Spleen (tissue), 7 donors: ENCODE measurements at regions not wholly inside any gene's neighbourhood (a gene's known extent, or its start where the extent isn't known, plus 50 kb on each side); places are given as distances from the start of the nearest gene placed in this dataset.

Experiments
- POLR2A ChIP-seq, 3 donors: fragments of 450-650 bp; IDR thresholded peaks; one replicate each; pipeline ENCODE4 v1.5.1; 2017; ENCODE audit warnings: antibody characterized with exemption in 3 of 3, mild to moderate bottlenecking in 1 of 3
- POLR2AphosphoS5 ChIP-seq, 3 donors: sonication (generic); formaldehyde crosslinking; IDR thresholded peaks; one replicate each; pipeline ENCODE4 v1.5.1; 2017; ENCODE audit warnings: antibody characterized with exemption in 3 of 3
- TF ChIP-seq, protein P1 (sequence below), 11 experiments: fragments of 200-600 bp in 7 of 11; fragments of 450-650 bp in 4 of 11; sonication (generic) in 4 of 11; IDR thresholded peaks in 8 of 11; conservative IDR thresholded peaks in 3 of 11; 1 replicate in 7 of 11; 2 replicates in 4 of 11; pipeline versions ENCODE4 v1.4.0 to v1.8.0; 2016 to 2021; ENCODE audit warnings: antibody characterized with exemption in 11 of 11, inconsistent platforms in 4 of 11, mild to moderate bottlenecking in 1 of 11
- donor health status: DM: no; HTN: no; CAD: no; lungs with moderate emphysema.
- donor health status: DM: no; HTN: no; CAD: no.
- donor health status: DM: no; HTN: no; CAD: no.

DNA sequence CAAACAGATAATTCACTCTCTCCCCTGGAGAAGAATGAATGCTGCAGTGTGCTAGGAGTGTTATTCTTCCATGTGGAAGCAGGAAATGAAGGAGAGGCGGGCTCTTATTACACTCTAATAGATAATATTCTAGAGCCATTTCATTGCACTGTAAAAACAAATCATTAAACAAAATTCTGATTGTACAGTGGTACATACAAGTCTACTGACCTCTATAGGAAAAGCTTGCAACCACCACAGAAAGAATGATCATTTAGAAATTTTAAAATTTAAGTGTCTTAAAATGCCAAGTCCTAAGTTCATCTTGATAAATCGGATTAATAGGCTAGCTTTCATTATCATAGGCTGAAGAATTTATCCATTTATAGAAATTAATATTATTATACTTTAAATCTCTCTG lies 960.3 kb upstream of the LRRN3 start:
- TF ChIP-seq POLR2A (IDR thresholded peaks at IDR 0.05) = no peak
- TF ChIP-seq, protein P1, sequence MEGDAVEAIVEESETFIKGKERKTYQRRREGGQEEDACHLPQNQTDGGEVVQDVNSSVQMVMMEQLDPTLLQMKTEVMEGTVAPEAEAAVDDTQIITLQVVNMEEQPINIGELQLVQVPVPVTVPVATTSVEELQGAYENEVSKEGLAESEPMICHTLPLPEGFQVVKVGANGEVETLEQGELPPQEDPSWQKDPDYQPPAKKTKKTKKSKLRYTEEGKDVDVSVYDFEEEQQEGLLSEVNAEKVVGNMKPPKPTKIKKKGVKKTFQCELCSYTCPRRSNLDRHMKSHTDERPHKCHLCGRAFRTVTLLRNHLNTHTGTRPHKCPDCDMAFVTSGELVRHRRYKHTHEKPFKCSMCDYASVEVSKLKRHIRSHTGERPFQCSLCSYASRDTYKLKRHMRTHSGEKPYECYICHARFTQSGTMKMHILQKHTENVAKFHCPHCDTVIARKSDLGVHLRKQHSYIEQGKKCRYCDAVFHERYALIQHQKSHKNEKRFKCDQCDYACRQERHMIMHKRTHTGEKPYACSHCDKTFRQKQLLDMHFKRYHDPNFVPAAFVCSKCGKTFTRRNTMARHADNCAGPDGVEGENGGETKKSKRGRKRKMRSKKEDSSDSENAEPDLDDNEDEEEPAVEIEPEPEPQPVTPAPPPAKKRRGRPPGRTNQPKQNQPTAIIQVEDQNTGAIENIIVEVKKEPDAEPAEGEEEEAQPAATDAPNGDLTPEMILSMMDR (IDR thresholded peaks at IDR 0.05 in 8 of 11, conservative IDR thresholded peaks at IDR 0.05 in 3 of 11) = no peak
- TF ChIP-seq POLR2AphosphoS5 (IDR thresholded peaks at IDR 0.05) = no peak
